ENCODE measurements at regions not wholly inside any gene's neighbourhood (a gene's known extent, or its start where the extent isn't known, plus 50 kb on each side); places are given as distances from the start of the nearest gene placed in this dataset.

DNA sequence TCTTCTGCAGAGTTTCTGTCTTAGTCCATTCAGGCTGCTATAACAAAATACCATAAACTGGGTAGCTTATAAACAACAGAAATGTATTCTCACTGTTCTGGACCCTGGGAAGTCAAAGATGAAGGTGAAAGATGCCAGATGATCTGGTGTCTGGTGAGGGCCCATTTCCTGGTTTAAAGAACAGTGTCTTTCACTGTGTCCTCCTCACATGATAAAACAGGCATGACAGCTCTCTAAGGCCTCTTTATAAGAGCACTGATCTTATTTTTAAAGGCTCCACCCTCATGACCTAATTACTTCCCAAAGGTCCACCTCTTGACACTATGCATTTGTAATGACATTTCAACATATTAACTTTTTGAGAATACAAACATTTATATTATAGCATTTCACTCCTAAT, 250.2 kb upstream of the ZRANB2 start:
- intact Hi-C loops (cut with micrococcal nuclease), result no loop called here
- TF ChIP-seq EZH2 (IDR thresholded peaks at IDR 0.05; ENCODE audit: low read length, unreplicated experiment), result no peak
- TF ChIP-seq, protein P1, sequence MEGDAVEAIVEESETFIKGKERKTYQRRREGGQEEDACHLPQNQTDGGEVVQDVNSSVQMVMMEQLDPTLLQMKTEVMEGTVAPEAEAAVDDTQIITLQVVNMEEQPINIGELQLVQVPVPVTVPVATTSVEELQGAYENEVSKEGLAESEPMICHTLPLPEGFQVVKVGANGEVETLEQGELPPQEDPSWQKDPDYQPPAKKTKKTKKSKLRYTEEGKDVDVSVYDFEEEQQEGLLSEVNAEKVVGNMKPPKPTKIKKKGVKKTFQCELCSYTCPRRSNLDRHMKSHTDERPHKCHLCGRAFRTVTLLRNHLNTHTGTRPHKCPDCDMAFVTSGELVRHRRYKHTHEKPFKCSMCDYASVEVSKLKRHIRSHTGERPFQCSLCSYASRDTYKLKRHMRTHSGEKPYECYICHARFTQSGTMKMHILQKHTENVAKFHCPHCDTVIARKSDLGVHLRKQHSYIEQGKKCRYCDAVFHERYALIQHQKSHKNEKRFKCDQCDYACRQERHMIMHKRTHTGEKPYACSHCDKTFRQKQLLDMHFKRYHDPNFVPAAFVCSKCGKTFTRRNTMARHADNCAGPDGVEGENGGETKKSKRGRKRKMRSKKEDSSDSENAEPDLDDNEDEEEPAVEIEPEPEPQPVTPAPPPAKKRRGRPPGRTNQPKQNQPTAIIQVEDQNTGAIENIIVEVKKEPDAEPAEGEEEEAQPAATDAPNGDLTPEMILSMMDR (conservative IDR thresholded peaks at IDR 0.05; ENCODE audit: low read depth, low read length), result no peak
- no peak for TF ChIP-seq EZH2phosphoT487 (IDR thresholded peaks at IDR 0.05; ENCODE audit: borderline replicate concordance, low read length)
- POLR2A ChIA-PET (ENCODE audit: unreplicated experiment), result no interaction called here
- no TSS peak for BruUV-seq (replicated peaks)
- Histone ChIP-seq H3K27me3 (ENCODE audit: low read length) (no peaks in the 10 kb centered on the region), H3F3A (ENCODE audit: low read length, unreplicated experiment) (no peaks in the 10 kb centered on the region), H3K9me3 (ENCODE audit: low read length) (0 out of 2 replicates have a peak, but pooled peaks cover 4% of the 10 kb centered on the region), H3K9me2 (replicated peaks; ENCODE audit: low read length) (no peaks in the 10 kb centered on the region), H2AFZ (ENCODE audit: low read length) (no peak overlapping the region), H3K4me2 (ENCODE audit: low read length) (no peak overlapping the region), H3K79me2 (ENCODE audit: low read length) (no peaks in the 10 kb centered on the region), H3K4me1 (ENCODE audit: insufficient read depth, low read length) (no peaks in the 10 kb centered on the region), H3K27ac (ENCODE audit: low read length) (no peak overlapping the region), H3K36me3 (ENCODE audit: low read depth, low read length) (no peaks in the 10 kb centered on the region), H3K9ac (ENCODE audit: low read length) (no peak overlapping the region), H4K20me1 (ENCODE audit: low read length) (no peaks in the 10 kb centered on the region), H3K4me3 (ENCODE audit: low read length) (no peak overlapping the region)
- CTCF ChIA-PET, result no interaction called here
- no peak for ATAC-seq
- DNase-seq, result no peak

DNA sequence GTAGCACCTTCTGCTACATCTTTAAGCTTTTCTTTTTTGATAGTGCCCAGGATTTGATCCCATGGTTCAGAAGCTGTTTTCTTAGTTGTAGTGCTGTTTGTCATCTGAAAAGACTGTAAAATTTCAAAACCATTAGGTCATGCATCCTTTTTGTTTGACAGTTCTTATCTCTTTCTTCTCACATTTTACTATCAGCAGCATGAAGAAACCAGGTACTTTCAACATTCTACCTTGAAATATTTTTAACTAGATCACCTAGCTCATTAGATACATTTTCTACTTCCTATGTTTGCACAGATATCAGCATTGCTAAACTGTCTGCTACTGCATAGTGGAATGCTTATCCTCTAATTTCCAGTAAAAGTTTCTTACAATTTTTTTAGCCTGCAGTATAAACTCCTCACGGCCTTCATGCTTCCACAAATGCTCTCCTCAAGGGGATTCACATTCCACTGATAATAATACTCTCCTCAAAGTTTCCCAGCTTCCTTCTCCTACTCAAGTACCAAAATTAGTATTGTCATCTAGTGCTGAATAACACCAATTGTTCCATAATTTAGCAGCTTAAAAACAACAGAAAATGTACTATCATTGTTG, 243.9 kb upstream of the ZRANB2 start:
- Histone ChIP-seq H3K4me3 (ENCODE audit: low read length) (no peak overlapping the region), H3K4me2 (ENCODE audit: low read length) (no peak overlapping the region), H3K9me3 (ENCODE audit: low read length) (0 out of 2 replicates have a peak, but pooled peaks cover 4% of the 10 kb centered on the region), H3K79me2 (ENCODE audit: low read length) (no peaks in the 10 kb centered on the region), H3K27me3 (ENCODE audit: low read length) (no peaks in the 10 kb centered on the region), H3K27ac (ENCODE audit: low read length) (no peak overlapping the region), H3F3A (ENCODE audit: low read length, unreplicated experiment) (no peaks in the 10 kb centered on the region), H3K9me2 (replicated peaks; ENCODE audit: low read length) (no peaks in the 10 kb centered on the region), H3K4me1 (ENCODE audit: insufficient read depth, low read length) (no peaks in the 10 kb centered on the region), H2AFZ (ENCODE audit: low read length) (no peak overlapping the region), H4K20me1 (ENCODE audit: low read length) (no peaks in the 10 kb centered on the region), H3K36me3 (ENCODE audit: low read depth, low read length) (no peaks in the 10 kb centered on the region), H3K9ac (ENCODE audit: low read length) (no peak overlapping the region)
- ChIA-PET CTCF (interaction anchor here (0.6 kb wide), 1 partner anchor 236 kb away, joined by 4 read pairs; no protein-coding TSS in a partner anchor), POLR2A (ENCODE audit: unreplicated experiment) (no interaction called here)
- ATAC-seq (no peak), DNase-seq (no peak)
- no TSS peak for BruUV-seq (replicated peaks)
- no peak for TF ChIP-seq EZH2 (IDR thresholded peaks at IDR 0.05; ENCODE audit: low read length, unreplicated experiment)
- no peak for TF ChIP-seq EZH2phosphoT487 (IDR thresholded peaks at IDR 0.05; ENCODE audit: borderline replicate concordance, low read length)
- TF ChIP-seq, protein P1 (conservative IDR thresholded peaks at IDR 0.05; ENCODE audit: low read depth, low read length), result no peak
- intact Hi-C loops (cut with micrococcal nuclease), result no loop called here

DNA sequence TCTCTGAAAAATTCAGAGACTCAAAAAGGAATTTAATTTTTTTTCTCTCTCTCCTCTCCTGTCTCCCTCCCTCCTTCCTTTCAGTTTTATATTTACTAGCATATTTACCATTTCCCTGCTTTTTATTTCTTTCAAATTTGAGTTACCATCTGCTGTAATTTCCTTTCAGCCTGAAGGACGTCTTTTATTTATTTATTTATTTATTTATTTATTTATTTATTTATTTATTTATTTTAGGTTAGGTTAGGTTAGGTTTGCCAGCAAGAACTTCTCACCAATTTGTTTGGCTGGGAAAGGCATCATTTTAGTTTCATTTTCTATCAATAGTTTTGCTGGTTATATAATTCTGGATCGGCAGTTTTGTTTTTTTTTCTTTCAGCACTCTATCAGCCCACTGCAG, 231.7 kb upstream of the ZRANB2 start:
- Histone ChIP-seq H3K4me1 (ENCODE audit: insufficient read depth, low read length) (peaks cover 7% of the 10 kb centered on the region; the same call in 1 of the 2 replicates), H3K36me3 (ENCODE audit: low read depth, low read length) (no peaks in the 10 kb centered on the region), H3K9ac (ENCODE audit: low read length) (no peak overlapping the region), H3F3A (ENCODE audit: low read length, unreplicated experiment) (no peaks in the 10 kb centered on the region), H4K20me1 (ENCODE audit: low read length) (no peaks in the 10 kb centered on the region), H3K27me3 (ENCODE audit: low read length) (no peaks in the 10 kb centered on the region), H3K4me3 (ENCODE audit: low read length) (no peak overlapping the region), H3K79me2 (ENCODE audit: low read length) (no peaks in the 10 kb centered on the region), H3K9me3 (ENCODE audit: low read length) (no peaks in the 10 kb centered on the region), H3K4me2 (ENCODE audit: low read length) (no peak overlapping the region; the same call in 1 of the 2 replicates), H3K27ac (ENCODE audit: low read length) (no peak overlapping the region), H3K9me2 (replicated peaks; ENCODE audit: low read length) (no peaks in the 10 kb centered on the region), H2AFZ (ENCODE audit: low read length) (no peak overlapping the region)
- intact Hi-C loops (cut with micrococcal nuclease), result no loop called here
- ATAC-seq, result no peak
- TF ChIP-seq, protein P1 (conservative IDR thresholded peaks at IDR 0.05; ENCODE audit: low read depth, low read length), result no peak
- no peak for TF ChIP-seq EZH2 (IDR thresholded peaks at IDR 0.05; ENCODE audit: low read length, unreplicated experiment)
- no peak for TF ChIP-seq EZH2phosphoT487 (IDR thresholded peaks at IDR 0.05; ENCODE audit: borderline replicate concordance, low read length)
- DNase-seq, result no peak
- BruUV-seq (replicated peaks), result no TSS peak
- ChIA-PET POLR2A (ENCODE audit: unreplicated experiment) (no interaction called here), CTCF (no interaction called here)

Data from PC-3 (cell line).